WERI-Rb-1 (cell line): ENCODE measurements at regions not wholly inside any gene's neighbourhood (a gene's known extent, or its start where the extent isn't known, plus 50 kb on each side); places are given as distances from the start of the nearest gene placed in this dataset.

Experiments
- DNase-seq: peaks from one replicate; pipeline ENCODE4 v3.0.0-alpha.2; 2020
- H3K27ac ChIP-seq: fragments of 250-450 bp; sonication (Bioruptor Pico); 2 replicates; pipeline ENCODE4 v1.5.1; 2020; ENCODE audit warnings: mild to moderate bottlenecking, moderate library complexity
- H3K27me3 ChIP-seq: fragments of 250-450 bp; sonication (Bioruptor Pico); 2 replicates; pipeline ENCODE4 v1.5.1; 2021; ENCODE audit warnings: mild to moderate bottlenecking, low read depth, moderate library complexity; ENCODE audit not compliant: insufficient read depth, severe bottlenecking
- H3K36me3 ChIP-seq: fragments of 250-450 bp; sonication (Bioruptor Pico); 2 replicates; pipeline ENCODE4 v1.5.1; 2020; ENCODE audit warnings: mild to moderate bottlenecking, moderate library complexity
- H3K4me3 ChIP-seq: 2 replicates; pipeline ENCODE4 v1.5.1; 2011; ENCODE audit warnings: low read depth, mild to moderate bottlenecking, control low read depth, low read length
- H3K9me3 ChIP-seq: fragments of 250-450 bp; sonication (Bioruptor Pico); 2 replicates; pipeline ENCODE4 v1.5.1; 2021; ENCODE audit warnings: mild to moderate bottlenecking, moderate library complexity; ENCODE audit not compliant: severe bottlenecking
- TF ChIP-seq, protein P1 (sequence below): IDR thresholded peaks from 2 replicates; pipeline ENCODE4 v1.5.1; 2011; ENCODE audit warnings: low read depth, mild to moderate bottlenecking, control low read depth, inconsistent platforms, low read length

GRCh38 chr5:143645356-143645755 is 166.6 kb upstream of the HMHB1 start:
- H3K27ac ChIP-seq, result no peak overlapping the region
- no peaks in the 10 kb centered on the region for H3K27me3 ChIP-seq
- TF ChIP-seq, protein P1, sequence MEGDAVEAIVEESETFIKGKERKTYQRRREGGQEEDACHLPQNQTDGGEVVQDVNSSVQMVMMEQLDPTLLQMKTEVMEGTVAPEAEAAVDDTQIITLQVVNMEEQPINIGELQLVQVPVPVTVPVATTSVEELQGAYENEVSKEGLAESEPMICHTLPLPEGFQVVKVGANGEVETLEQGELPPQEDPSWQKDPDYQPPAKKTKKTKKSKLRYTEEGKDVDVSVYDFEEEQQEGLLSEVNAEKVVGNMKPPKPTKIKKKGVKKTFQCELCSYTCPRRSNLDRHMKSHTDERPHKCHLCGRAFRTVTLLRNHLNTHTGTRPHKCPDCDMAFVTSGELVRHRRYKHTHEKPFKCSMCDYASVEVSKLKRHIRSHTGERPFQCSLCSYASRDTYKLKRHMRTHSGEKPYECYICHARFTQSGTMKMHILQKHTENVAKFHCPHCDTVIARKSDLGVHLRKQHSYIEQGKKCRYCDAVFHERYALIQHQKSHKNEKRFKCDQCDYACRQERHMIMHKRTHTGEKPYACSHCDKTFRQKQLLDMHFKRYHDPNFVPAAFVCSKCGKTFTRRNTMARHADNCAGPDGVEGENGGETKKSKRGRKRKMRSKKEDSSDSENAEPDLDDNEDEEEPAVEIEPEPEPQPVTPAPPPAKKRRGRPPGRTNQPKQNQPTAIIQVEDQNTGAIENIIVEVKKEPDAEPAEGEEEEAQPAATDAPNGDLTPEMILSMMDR, result no peak
- no peaks in the 10 kb centered on the region for H3K36me3 ChIP-seq
- H3K4me3 ChIP-seq, result no peak overlapping the region
- no peak for DNase-seq
- H3K9me3 ChIP-seq, result no peaks in the 10 kb centered on the region

DNA sequence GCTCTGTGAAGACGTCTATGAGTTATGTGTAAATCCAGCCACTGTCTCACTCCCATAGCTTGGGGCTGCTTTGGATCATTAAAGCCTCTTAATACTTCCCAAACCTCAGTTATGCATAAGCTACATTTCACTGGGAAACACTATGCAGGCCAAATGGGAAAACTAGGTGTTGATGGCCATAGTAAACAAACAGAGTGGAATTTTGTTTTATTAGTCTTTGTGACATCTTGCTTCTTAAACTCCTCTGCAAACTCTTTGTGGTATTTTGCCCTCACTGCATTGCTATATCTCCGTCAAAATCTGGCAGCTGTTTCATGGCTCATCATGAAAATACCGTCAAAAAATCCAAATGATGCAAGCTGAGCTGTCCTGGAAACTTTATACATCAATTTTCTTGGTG is 167.2 kb upstream of the HMHB1 start:
- no peaks in the 10 kb centered on the region for H3K36me3 ChIP-seq
- no peaks in the 10 kb centered on the region for H3K27me3 ChIP-seq
- no peak for DNase-seq
- H3K4me3 ChIP-seq, result no peak overlapping the region
- H3K27ac ChIP-seq, result no peak overlapping the region
- no peaks in the 10 kb centered on the region for H3K9me3 ChIP-seq
- TF ChIP-seq, protein P1, result no peak

DNA sequence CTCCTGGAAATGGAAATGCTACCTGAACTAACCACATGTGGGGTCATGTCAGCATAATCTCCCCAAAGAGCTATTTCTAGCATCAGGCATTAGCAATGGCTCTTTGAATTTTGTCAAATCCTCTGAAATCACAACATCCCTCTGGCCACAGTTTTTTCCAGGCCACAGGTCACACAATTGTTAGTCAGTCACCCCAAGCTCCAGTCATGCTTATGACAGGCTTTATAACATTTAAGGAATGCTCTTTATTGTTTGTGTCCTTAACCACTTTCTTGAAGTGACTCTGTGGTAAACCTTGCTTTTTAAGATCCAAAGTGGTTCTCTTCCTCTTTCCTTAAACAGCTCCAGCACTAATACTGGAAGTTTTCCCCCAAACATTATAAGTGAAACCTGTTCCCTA is 169.2 kb upstream of the HMHB1 start:
- TF ChIP-seq, protein P1, result no peak
- Histone ChIP-seq H3K27me3 (no peaks in the 10 kb centered on the region), H3K36me3 (no peaks in the 10 kb centered on the region), H3K9me3 (no peaks in the 10 kb centered on the region), H3K27ac (no peak overlapping the region), H3K4me3 (no peak overlapping the region)
- DNase-seq, result no peak

DNA sequence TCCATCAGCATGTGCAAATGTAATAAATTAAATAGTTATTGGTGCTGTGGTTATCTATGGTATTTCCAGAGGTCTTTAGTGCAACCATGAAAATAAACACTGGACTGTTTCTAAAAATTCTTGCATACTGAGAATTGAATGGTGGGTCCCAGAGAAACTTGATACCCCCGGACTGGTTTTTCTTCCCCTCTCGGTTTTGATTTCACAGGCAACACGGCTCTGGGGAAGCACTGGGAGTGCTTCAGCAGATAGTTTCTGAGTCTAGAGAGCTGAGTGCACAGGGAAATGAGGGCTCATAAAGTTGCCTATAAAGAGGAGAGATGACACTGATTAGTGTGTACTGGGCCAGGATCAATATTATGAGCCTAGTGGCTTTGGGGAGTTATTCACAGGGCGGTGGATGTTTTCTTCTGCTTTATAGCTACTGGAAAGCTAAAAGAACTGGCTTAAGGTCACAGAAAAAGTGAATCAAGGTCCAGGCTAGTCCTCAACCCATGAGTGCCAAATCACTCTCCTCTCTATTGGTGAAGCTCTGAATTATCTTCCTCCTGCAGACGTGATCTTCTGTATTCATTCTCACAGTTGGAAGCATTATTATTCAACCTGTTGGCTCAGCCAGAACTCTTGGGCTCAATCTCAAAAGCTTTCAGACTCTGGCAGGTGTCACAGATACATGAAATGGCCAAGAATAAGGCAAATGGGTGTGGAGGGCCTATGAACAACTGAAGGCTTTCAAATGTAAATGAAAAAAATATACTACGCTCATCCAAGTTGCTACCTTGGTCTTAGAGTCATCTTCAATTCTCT is 170.2 kb upstream of the HMHB1 start:
- Histone ChIP-seq H3K9me3 (no peaks in the 10 kb centered on the region), H3K4me3 (no peak overlapping the region), H3K27ac (no peak overlapping the region), H3K36me3 (no peaks in the 10 kb centered on the region), H3K27me3 (no peaks in the 10 kb centered on the region)
- TF ChIP-seq, protein P1, result no peak
- no peak for DNase-seq

DNA sequence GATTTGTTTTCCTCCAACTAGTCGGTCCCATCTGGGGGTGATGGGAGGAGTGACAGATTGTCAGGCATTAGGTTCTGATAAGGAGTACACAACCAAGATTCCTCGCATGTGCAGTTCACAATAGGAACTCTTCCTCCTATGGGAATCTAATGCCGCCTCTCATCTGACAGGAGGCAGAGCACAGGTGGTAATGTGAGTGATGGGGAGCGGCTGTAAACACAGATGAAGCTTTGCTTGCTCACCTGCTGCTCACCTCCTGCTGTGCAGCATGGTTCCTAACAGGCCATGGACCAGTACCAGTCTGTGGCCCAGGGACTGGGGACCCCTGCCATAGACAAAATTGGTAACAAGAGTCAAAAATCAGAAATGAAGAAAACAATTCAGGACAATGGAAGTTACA is 173.3 kb upstream of the HMHB1 start:
- TF ChIP-seq, protein P1, result no peak
- H3K27ac ChIP-seq, result no peak overlapping the region
- H3K36me3 ChIP-seq, result no peaks in the 10 kb centered on the region
- no peak for DNase-seq
- no peaks in the 10 kb centered on the region for H3K27me3 ChIP-seq
- no peak overlapping the region for H3K4me3 ChIP-seq
- H3K9me3 ChIP-seq, result no peaks in the 10 kb centered on the region
